NCI-H1417 (cell line): ENCODE measurements at regions not wholly inside any gene's neighbourhood (a gene's known extent, or its start where the extent isn't known, plus 50 kb on each side); places are given as distances from the start of the nearest gene placed in this dataset.
A peak's percentile ranks its signal among the peaks of the same experiment; 100 is the strongest.

Experiments used
- DNase-seq, 3 experiments: peaks; one replicate each; lab custom pipeline; 2025; lab: John Stamatoyannopoulos, UW

GRCh38 chr10:28926932-28927331, 249.6 kb downstream of the BAMBI start:
- no peak for DNase-seq

- peak in 1 of 3 experiments; percentile 13 for DNase-seq
Observed at GRCh38 chr10:28928484-28928883, 251.2 kb downstream of the BAMBI start.

DNA sequence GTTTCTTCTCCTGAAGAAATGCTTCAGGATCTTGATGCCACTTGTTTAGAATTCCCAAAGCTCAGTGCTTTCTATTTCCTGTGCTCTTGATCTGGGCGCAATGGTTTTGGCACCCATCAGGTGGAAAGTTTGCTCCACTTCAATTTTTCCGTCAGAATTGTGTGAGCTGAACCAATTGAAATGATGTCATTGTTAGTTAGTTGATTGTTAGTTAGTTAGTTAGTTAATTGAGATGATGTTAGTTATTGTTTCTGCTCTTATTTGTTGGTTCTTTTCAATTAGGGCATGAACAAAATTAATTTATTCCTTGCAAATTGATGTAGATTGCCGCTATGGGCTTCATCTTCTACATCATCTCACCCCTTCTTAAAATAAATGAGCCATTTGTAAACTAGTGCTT, 252.6 kb downstream of the BAMBI start:
- DNase-seq: no peak

- DNase-seq: no peak
Observed at GRCh38 chr10:28930514-28931495, 253.5 kb downstream of the BAMBI start.

DNA sequence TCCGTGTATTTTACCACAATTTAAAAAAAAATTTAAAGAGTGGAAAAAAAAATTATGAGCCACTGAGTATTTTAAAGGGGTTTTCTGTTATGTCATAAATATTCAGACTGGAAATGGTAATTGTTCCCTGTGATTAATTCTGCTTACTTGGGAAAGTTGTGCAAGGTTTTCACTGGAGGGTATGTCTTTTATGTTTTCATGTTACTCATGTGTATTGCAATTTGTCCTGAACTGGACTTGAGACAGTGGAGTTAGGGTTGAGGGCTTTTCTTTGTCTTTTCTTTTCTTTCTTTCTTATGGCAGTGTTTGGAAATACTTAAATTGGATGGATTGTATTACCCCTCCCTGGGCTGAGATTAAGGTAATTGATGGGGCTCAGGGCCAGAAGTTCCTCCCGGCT, 257.7 kb downstream of the BAMBI start:
- no peak for DNase-seq

- no peak for DNase-seq
Observed at GRCh38 chr10:28937959-28938358, 260.6 kb downstream of the BAMBI start.

DNA sequence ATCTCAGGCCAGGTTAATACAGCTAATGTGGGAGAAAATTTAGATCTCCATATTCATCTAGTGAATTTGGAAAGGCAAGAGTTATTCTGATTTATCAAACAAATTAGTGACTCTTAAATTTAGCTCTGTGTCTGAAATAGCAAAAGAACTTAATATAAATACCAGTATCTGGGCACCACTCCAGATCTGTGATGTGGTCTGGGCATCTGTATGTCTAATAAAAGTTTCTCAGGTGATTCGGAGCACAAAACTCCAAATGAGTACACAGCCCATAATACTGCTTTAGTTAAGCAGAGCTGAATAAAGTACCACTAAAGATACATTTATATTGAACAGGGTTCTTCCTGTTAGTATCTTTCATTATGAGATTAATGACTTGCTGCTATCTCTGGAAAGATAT, 261.4 kb downstream of the BAMBI start:
- DNase-seq: peak in 1 of 3 experiments; percentile 43

- peak; percentile 63 to 98 (median 86) for DNase-seq
Observed at GRCh38 chr10:28939281-28940157, 262.2 kb downstream of the BAMBI start.

DNA sequence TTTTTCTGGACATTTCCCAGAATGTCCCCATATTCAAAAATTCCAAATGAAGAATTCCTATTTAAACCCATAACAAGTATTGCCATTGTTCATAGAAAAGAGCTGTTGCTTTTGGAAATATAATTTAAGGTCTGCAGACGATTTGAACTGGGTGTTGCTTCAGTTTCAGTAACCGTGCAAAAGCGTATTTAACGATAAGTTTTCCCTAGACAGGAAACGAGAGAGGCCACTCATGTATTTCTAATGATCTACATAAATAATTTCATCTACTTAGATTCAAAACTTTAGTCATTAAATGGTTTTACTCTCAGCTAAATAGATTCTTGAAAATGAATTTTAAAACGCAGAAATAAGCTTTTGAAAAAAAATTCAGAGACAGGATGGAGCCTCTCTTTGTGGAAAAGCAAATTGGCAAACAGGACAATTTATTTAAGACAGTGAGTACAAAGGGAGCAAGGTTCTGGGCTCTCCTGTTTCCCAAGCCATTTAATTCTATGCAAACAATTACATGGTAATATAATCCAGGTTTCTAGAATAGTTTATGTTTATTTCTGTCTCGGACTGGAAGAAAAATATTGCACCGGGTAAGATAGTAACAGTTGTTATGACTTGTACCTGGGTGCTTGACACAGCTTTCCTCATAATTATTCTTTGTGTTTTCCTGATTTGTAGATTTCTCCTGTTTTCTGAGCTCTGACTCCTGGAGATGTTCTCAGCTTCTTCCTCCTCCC, 263.0 kb downstream of the BAMBI start:
- DNase-seq: peak in 2 of 3 experiments; percentile 54 to 88

DNA sequence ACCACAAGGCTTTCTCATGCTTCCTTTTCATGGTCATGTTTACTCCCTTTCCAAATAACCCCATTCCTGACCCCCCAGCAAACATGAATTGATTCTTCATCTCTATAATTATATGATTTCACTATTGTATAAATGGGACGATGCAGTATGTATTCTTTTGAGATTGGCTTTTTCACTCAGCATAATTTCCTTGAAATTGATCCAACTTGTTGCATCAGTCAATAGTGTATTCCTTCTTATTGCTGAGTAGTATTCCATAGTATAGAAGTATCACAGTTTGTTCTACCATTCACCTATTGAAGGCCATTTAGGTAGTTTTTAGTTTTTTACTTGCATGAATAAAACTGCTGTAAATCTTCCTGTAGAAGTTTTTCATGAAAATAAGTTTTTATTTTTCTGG, 264.7 kb downstream of the BAMBI start:
- DNase-seq: no peak

DNA sequence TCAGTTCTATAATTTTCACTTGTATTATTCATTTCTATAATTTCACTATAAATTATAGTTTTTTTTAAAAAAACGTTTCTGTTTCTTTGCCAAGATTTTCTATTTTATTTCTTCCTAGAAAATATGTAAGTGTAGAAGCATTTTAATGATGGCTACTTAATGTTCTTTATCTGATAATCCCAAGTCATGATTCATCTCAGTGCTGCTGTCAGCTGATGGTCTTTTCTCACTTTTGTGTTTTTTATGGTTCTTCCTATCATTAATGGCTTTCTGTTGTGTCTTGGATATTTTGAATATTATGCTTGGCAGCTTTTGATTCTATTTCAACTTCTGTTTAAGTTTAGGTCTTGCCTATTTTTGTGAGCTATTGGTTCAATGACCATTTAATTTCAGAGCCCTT, 268.6 kb downstream of the BAMBI start:
- DNase-seq: no peak

DNA sequence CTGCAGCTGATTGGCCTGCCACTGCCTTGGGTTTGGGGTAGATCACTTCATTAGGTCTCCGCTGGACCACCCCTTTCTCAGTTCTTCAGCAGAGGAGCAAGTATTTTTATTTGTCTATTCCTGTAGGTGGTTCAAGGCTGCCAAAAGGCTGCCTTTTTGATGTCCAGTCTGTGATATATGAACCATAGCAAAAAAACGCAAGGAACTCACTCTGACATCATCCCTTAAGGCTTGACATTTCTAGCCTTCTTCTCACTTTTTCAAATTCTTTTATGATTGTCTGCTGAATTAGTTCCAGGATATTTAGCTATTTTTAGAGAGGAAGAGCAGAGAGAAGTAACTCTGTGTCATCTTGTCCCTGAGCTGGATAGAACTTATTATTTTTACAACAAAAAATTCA, 269.2 kb downstream of the BAMBI start:
- DNase-seq: no peak

DNA sequence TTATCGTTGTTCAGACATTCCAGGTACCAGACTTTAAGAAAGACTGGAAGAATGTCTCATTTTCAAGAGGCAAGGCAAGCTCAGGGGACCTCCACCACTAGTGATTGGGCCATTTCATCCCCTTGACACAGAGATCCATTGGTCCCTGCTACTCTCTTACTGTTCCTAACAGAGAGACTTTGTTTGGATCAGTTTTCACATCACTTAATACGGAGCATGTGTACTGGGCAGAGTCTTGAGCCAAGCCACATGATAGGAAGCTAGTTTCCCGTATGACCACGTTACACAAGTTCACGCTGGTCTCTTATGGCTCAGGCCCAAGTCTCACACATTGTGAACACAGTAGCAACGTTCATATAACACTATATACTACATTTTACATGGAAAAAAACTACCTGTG, 269.9 kb downstream of the BAMBI start:
- DNase-seq: no peak

DNA sequence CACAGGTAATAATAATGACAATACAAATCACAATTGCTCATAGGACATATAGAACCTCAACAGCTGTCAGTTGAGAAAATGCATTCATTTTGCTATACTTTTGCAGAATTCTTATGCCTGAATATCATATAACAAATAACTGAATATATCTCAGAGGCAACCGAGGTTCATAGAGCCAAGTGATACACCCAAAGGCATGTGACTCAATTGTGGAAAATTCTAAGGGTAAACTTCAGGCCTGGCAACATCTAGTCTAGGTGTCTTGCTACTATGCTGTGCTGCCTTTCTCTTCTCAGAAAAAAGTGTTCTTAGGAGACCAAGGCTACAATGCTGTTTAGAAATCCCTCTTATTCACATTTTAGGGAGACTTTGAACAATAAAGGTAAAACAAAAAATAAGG, 270.7 kb downstream of the BAMBI start:
- no peak for DNase-seq

- no peak for DNase-seq
Observed at GRCh38 chr10:28949005-28950004, 272.0 kb downstream of the BAMBI start.

DNA sequence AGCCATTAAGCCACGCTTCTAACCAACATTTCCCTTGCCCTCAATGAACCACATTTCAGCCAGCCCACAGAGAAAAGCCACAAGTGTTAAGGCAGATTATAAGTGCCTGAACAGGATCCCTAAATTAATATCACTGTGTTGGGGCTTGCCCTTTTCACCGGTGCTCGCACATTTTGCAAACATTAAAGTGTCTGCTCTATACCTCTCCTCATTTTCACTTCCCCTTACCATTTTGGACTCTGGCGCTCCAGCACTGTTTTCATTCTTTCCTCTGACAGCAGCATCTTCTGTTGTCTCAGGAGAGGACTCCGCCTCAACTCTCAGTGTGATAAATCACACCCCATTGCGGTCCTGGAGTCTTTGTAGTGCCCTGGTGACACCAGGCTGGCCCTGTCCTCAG, 274.2 kb downstream of the BAMBI start:
- DNase-seq: no peak

DNA sequence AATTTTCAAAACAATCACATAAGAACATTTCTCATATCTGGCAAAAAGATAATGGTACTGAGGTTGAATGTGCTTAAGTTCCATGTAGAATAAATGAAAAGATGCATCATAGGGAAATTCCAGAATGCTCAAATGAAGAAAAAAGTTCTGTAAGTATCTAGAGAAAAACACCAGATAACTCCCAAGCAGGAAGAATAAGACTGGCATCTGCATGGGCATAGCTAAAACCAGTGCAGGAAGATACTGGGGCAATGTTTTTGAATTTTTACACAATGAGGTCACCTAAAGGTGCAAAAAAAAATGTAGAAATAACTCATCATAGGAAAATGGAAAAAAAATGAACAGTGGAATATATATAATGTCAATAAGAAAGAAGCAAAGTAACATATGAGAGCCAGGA, 275.2 kb downstream of the BAMBI start:
- no peak for DNase-seq

DNA sequence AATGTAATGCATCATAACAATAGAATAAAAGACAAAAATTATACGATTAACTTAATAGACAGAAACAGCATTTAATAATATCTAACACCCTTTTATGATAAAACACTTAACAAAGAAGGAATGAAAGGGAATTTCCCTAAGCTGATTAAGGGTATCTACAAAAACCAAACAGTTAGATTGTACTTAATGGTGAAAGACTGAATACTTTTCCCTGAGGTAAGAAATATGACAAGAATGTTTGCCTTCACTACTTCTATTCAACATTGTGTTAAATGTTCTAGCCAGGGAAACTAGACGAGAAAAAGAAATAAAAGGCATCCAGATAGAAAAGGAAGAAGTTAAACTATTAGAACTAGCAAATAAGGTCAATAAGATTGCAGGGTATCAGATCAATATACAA, 276.9 kb downstream of the BAMBI start:
- no peak for DNase-seq

DNA sequence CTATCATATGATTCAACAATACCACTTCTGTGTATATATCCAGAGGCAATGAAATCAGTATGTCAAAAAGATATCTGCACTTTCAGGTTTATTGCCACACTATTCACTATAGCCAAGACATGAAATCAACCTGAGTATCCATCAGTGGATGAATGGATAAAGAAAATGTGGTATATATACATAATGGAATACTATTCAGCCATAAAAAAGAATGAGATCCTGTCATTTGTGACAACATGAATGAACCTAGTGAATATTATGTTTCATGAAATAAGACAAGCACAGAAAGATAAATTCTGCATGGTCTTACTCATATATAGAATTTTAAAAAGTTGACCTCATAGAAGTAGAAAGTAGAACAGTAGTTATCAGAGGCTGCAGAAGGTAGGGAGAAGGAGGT, 281.1 kb downstream of the BAMBI start:
- DNase-seq: no peak

DNA sequence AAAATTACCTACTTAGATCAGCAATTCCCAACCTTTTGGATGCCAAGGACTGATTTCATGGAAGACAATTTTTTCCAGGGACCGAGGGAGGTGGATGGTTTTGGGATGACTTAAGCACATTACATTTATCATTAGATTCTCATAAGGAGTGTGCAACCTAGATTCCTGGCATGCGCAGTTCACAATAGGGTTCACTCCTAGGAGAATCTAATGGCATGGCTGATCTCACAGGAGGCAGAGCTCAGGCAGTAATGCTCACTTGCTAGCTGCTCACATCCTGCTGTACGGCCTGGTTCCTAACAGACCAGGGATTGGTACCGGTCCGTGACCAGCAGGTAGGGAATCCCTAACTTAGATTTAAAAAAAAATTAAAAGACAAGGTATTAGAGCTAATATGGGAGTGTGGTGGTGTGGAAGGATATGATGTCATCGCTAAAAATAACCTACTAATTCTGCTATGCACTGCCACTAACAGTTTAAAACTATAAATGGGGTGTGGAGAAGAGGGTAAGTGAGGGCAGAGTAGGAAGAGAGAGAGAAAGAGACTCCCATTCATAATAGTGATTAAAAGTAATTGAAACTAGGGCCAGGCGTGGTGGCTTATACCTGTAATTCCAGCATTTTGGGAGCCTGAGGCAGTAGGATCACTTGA, 282.7 kb downstream of the BAMBI start:
- no peak for DNase-seq
